Kidney tubule cell (primary cell): ENCODE measurements at regions not wholly inside any gene's neighbourhood (a gene's known extent, or its start where the extent isn't known, plus 50 kb on each side); places are given as distances from the start of the nearest gene placed in this dataset.

Experiments used
- DNase-seq: peaks from one replicate; pipeline ENCODE4 v3.0.0-alpha.2; 2018; ENCODE audit warnings: low spot score

DNA sequence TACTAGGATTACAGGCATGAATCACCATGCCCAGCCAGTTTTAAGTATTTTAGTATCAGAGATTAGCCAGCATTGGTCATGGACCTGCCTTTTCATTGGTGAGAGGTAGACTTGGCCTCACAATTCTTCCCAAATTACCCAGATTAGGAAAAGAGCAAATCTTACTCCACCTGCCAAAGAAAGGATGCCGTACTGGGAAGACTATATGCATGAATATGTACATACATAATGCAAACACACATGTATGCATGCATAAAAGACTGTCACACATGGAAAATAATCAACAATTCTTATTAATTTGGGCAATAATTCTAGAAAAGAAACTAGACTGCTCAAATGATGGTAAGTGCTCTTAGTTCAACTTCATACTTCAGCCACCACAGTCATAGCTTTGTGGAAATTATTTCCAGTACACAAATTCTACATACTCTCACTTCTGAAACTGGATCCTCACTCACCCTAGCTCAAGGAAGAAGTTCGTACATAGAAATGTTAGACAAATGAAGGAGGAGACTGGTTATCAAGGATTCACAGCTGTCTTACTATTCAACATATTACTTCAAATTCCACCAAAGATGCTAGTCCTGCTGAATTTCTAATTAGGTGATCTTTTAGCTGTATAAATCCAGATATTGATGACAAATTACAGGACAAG lies 73.7 kb downstream of the MINAR2 start:
- DNase-seq: no peak

GRCh38 chr5:129830288-129830687 lies 74.0 kb upstream of the CHSY3 start:
- no peak for DNase-seq

GRCh38 chr5:129836321-129836720 lies 67.9 kb upstream of the CHSY3 start:
- DNase-seq: peak; percentile 22

DNA sequence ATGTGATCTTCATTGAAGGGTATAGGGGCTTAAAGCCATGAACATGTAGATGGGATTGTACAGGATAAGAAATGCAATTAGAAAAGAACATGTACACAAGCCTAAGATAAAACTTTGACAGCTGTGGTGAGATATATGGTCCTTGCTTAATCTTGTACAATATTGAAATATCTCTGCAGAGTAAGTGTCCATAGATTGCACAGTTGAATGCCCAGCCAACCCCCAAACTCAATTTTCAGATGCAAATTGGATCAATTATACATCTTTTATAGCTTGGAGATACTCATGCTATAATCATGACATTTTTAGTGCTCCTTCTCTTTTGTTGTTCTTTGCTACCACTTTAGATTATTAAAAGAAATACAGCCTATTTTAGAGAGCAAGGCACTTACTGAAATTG lies 59.5 kb upstream of the CHSY3 start:
- DNase-seq: no peak

DNA sequence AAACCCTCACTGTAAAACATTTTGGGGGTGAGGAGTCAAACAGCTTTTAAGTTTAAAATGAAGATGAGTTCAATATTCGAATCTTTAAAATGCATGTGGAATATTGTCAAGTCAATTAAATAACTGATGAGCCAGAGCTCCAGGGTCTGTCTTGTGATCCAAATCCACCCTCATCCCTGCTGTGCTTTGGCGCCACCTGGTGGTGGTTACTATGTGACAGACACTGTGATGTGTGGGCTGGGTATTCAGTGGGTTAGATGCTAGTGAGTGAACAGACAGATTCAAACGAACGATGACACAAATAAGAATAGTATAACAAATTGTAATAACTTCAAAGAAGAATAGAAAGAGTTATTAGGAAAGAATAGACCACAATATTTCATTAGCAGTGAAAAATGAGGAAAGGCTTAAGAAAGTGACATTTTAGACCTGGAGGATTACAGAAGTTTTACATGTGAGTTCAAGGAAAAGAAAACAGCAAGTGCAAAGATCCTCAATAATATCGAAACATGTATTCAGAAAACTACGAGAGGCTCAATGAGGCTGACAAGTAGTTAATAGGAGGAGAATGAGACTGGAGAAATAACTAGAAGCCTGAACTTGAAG lies 51.4 kb upstream of the CHSY3 start:
- DNase-seq: peak; percentile 66

DNA sequence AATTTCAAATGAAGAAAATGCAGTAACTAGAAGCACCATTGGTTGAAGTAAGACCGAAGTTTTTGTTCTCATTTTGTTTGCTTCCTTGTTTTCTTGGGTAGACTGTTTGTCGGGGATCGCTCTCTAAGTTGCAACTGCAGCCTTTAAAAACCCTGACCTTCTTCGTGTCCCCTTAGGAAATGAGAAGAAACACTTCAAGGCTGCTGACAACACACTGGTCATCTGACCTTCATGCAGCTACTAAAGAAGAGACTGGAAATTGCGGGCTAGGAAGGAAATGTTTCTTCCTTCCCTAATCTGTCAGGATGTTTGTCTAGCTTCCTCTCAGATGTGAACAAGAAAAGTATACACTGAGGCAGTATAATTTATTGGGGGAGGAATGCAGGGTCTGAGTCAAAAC lies 50.7 kb upstream of the CHSY3 start:
- DNase-seq: no peak
